Panc1 (cell line): ENCODE measurements at regions not wholly inside any gene's neighbourhood (a gene's known extent, or its start where the extent isn't known, plus 50 kb on each side); places are given as distances from the start of the nearest gene placed in this dataset.
"Not testable (repeated sequence)": the region's sequence is repeated elsewhere in the genome, so short reads cannot be mapped to it uniquely, and the experiment has no call there.

Experiments used
- ATAC-seq: fragments of 200-7000 bp; cut with Tn5 transposase; 2 replicates; pipeline ENCODE4 v1.9.1; 2020; ENCODE audit warnings: mild to moderate bottlenecking, moderate library complexity
- BruUV-seq: library from RNA; stranded (reverse); fragments of 400-500 nt; replicated peaks from 2 replicates; lab custom pipeline; 2021; lab: Mats Ljungman, UMichigan
- CTCF ChIA-PET: fragments of 300-600 bp; sonication (Branson Sonifier 250); formaldehyde crosslinking; loops from one replicate; lab custom pipeline; 2022; ENCODE audit warnings: antibody characterized with exemption; lab: Charles Lee
- POLR2A ChIA-PET: fragments of 300-600 bp; sonication (Branson Sonifier 250); formaldehyde crosslinking; loops from one replicate; lab custom pipeline; 2022; ENCODE audit warnings: antibody characterized with exemption; lab: Charles Lee
- DNase-seq: peaks from one replicate; pipeline ENCODE4 v3.0.0-alpha.2; 2010; ENCODE audit warnings: low read depth, low spot score
- H3K27ac ChIP-seq: 2 replicates; pipeline ENCODE4 v1.5.1; 2011; ENCODE audit warnings: mild to moderate bottlenecking, low read length, inconsistent platforms
- H3K27me3 ChIP-seq: fragments of 200-500 bp; sonication (Bioruptor generic); 2 replicates; pipeline ENCODE4 v1.6.0; 2014; ENCODE audit warnings: low read length, inconsistent platforms; ENCODE audit not compliant: control insufficient read depth, insufficient read depth
- H3K36me3 ChIP-seq: fragments of 200-500 bp; sonication (Bioruptor generic); 2 replicates; pipeline ENCODE4 v1.5.1; 2014; ENCODE audit warnings: inconsistent platforms, mild to moderate bottlenecking, low read length, moderate library complexity; ENCODE audit not compliant: control insufficient read depth, insufficient read depth
- H3K4me1 ChIP-seq: 2 replicates; pipeline ENCODE4 v1.5.1; 2011; ENCODE audit warnings: inconsistent platforms, mild to moderate bottlenecking, low read length, moderate library complexity; ENCODE audit not compliant: control insufficient read depth, insufficient read depth
- H3K4me3 ChIP-seq, 2 experiments: 2 replicates each; pipeline ENCODE4 v1.5.1; 2011 to 2012; ENCODE audit warnings: low read depth in 2 of 2, low read length in 2 of 2, mild to moderate bottlenecking in 2 of 2, inconsistent platforms in 1 of 2, moderate library complexity in 1 of 2
- H3K9me3 ChIP-seq: fragments of 200-500 bp; sonication (Bioruptor generic); 2 replicates; pipeline ENCODE4 v1.5.1; 2014; ENCODE audit warnings: low read depth, mild to moderate bottlenecking, inconsistent platforms, low read length, moderate library complexity; ENCODE audit not compliant: control insufficient read depth, insufficient read depth
- CTCF ChIP-seq: fragments of 450-650 bp; IDR thresholded peaks from 2 replicates; pipeline ENCODE4 v1.5.1; 2017; ENCODE audit warnings: mild to moderate bottlenecking
- POLR2AphosphoS5 ChIP-seq: IDR thresholded peaks from 2 replicates; pipeline ENCODE4 v1.6.1; 2012; ENCODE audit warnings: mild to moderate bottlenecking, low read depth, low read length, moderate library complexity
- SIN3A ChIP-seq: IDR thresholded peaks from 2 replicates; pipeline ENCODE4 v1.6.1; 2012; ENCODE audit warnings: low read depth, mild to moderate bottlenecking, low read length, moderate library complexity, borderline replicate concordance; ENCODE audit not compliant: insufficient read depth
- TCF7L2 ChIP-seq: IDR thresholded peaks from 2 replicates; pipeline ENCODE4 v1.6.1; 2011; ENCODE audit warnings: mild to moderate bottlenecking, low read depth, low read length, inconsistent platforms
- in situ Hi-C: cut with HindIII; loops from 2 replicates; pipeline ENCODE4 v1.10.0; 2016; ENCODE audit warnings: low sequenced_read_pairs, low pct_unique_long_range_greater_than_20kb
- intact Hi-C: fragments of 100-400 bp; cut with micrococcal nuclease; formaldehyde crosslinking; loops from one replicate; pipeline ENCODE4 v1.10.0; 2022; ENCODE audit not compliant: unreplicated experiment
- TF ChIP-seq, protein P1 (sequence below), 2 experiments: IDR thresholded peaks; 2 replicates each; pipeline ENCODE4 v1.6.1; 2011 to 2012; ENCODE audit warnings: low read depth in 2 of 2, control low read depth in 1 of 2, low read length in 1 of 2, mild to moderate bottlenecking in 1 of 2, moderate library complexity in 1 of 2; ENCODE audit not compliant: insufficient read depth in 1 of 2

GRCh38 chr7:113030489-113030888, 56.1 kb downstream of the GPR85 start:
- ATAC-seq (no peak), DNase-seq (no peak)
- intact Hi-C loops (loop anchor here (10.0 kb wide), 1 partner anchor 254 kb away; no protein-coding TSS in a partner anchor), in situ Hi-C loops (no loop called here)
- Histone ChIP-seq H3K4me3 (no peak overlapping the region), H3K27ac (no peak overlapping the region), H3K27me3 (no peaks in the 10 kb centered on the region; the same call in 1 of the 2 replicates), H3K9me3 (no peaks in the 10 kb centered on the region), H3K4me1 (no peaks in the 10 kb centered on the region), H3K36me3 (no peaks in the 10 kb centered on the region)
- TF ChIP-seq, protein P1, sequence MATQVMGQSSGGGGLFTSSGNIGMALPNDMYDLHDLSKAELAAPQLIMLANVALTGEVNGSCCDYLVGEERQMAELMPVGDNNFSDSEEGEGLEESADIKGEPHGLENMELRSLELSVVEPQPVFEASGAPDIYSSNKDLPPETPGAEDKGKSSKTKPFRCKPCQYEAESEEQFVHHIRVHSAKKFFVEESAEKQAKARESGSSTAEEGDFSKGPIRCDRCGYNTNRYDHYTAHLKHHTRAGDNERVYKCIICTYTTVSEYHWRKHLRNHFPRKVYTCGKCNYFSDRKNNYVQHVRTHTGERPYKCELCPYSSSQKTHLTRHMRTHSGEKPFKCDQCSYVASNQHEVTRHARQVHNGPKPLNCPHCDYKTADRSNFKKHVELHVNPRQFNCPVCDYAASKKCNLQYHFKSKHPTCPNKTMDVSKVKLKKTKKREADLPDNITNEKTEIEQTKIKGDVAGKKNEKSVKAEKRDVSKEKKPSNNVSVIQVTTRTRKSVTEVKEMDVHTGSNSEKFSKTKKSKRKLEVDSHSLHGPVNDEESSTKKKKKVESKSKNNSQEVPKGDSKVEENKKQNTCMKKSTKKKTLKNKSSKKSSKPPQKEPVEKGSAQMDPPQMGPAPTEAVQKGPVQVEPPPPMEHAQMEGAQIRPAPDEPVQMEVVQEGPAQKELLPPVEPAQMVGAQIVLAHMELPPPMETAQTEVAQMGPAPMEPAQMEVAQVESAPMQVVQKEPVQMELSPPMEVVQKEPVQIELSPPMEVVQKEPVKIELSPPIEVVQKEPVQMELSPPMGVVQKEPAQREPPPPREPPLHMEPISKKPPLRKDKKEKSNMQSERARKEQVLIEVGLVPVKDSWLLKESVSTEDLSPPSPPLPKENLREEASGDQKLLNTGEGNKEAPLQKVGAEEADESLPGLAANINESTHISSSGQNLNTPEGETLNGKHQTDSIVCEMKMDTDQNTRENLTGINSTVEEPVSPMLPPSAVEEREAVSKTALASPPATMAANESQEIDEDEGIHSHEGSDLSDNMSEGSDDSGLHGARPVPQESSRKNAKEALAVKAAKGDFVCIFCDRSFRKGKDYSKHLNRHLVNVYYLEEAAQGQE (IDR thresholded peaks at IDR 0.05; ENCODE audit: insufficient read depth in 1 of 2, low read depth in 2 of 2, low read length in 1 of 2): no peak
- TF ChIP-seq TCF7L2: no peak
- no peak for TF ChIP-seq SIN3A
- TF ChIP-seq POLR2AphosphoS5: no peak
- TF ChIP-seq CTCF: no peak
- no TSS peak for BruUV-seq
- ChIA-PET CTCF (no interaction called here), POLR2A (no interaction called here)

- ChIA-PET POLR2A (no interaction called here), CTCF (interaction anchor here (0.6 kb wide), 1 partner anchor 1527 kb away, joined by 3 read pairs; no protein-coding TSS in a partner anchor)
- ATAC-seq: no peak
- H3K36me3 ChIP-seq: no peaks in the 10 kb centered on the region
- H3K4me3 ChIP-seq: no peak overlapping the region
- in situ Hi-C loops: no loop called here
- H3K9me3 ChIP-seq: no peaks in the 10 kb centered on the region
- no peak overlapping the region for H3K27ac ChIP-seq
- TF ChIP-seq CTCF (no peak), POLR2AphosphoS5 (no peak), SIN3A (no peak), TCF7L2 (no peak)
- TF ChIP-seq, protein P1 (IDR thresholded peaks at IDR 0.05; ENCODE audit: insufficient read depth in 1 of 2, low read depth in 2 of 2, low read length in 1 of 2): no peak
- no peaks in the 10 kb centered on the region; the same call in 1 of the 2 replicates for H3K27me3 ChIP-seq
- DNase-seq: no peak
- no TSS peak for BruUV-seq
- H3K4me1 ChIP-seq: no peaks in the 10 kb centered on the region
- intact Hi-C loops: no loop called here
Measured at GRCh38 chr7:113026941-113027340, 59.7 kb downstream of the GPR85 start.

GRCh38 chr7:113017144-113017857, 69.3 kb downstream of the GPR85 start:
- H3K4me3 ChIP-seq, H3K4me1 ChIP-seq, CTCF ChIA-PET, ATAC-seq, H3K9me3 ChIP-seq, BruUV-seq, POLR2A ChIA-PET, DNase-seq, in situ Hi-C loops, H3K36me3 ChIP-seq, H3K27ac ChIP-seq, H3K27me3 ChIP-seq: not testable (repeated sequence)
- intact Hi-C loops: loop anchor here (5.0 kb wide), 1 partner anchor 680 kb away; no protein-coding TSS in a partner anchor
